ENCODE measurements at regions not wholly inside any gene's neighbourhood (a gene's known extent, or its start where the extent isn't known, plus 50 kb on each side); places are given as distances from the start of the nearest gene placed in this dataset.

GRCh38 chr6:168218785-168219566 is 100.6 kb downstream of the DACT2 start:
- TF ChIP-seq OSR1 (CRISPR knock-in tag; IDR thresholded peaks at IDR 0.05) = no peak
- TF ChIP-seq TSHZ2 (CRISPR knock-in tag; IDR thresholded peaks at IDR 0.05) = no peak
- no peak for TF ChIP-seq CSRNP3 (CRISPR knock-in tag; IDR thresholded peaks at IDR 0.05)
- no peak for TF ChIP-seq RARB (CRISPR knock-in tag; IDR thresholded peaks at IDR 0.05)
- no peak for TF ChIP-seq ZNF70 (CRISPR knock-in tag; IDR thresholded peaks at IDR 0.05)
- no peak for TF ChIP-seq GLIS3 (CRISPR knock-in tag; IDR thresholded peaks at IDR 0.05)
- no peak for TF ChIP-seq ZFP30 (CRISPR knock-in tag; IDR thresholded peaks at IDR 0.05)
- no peak for TF ChIP-seq TCF4 (CRISPR knock-in tag; IDR thresholded peaks at IDR 0.05; ENCODE audit: borderline replicate concordance)
- no peak for TF ChIP-seq BACH2 (CRISPR knock-in tag; IDR thresholded peaks at IDR 0.05; ENCODE audit: borderline replicate concordance)
- no peak for TF ChIP-seq SNAI2 (CRISPR knock-in tag; IDR thresholded peaks at IDR 0.05)
- TF ChIP-seq ZFP3 (CRISPR knock-in tag; IDR thresholded peaks at IDR 0.05) = no peak
- no peak for TF ChIP-seq ARNTL (CRISPR knock-in tag; IDR thresholded peaks at IDR 0.05; ENCODE audit: borderline replicate concordance, low read depth)
- TF ChIP-seq POU6F1 (CRISPR knock-in tag; IDR thresholded peaks at IDR 0.05; ENCODE audit: borderline replicate concordance, low read depth) = no peak
- no peak for TF ChIP-seq CSDC2 (CRISPR knock-in tag; IDR thresholded peaks at IDR 0.05)
- TF ChIP-seq TOX (CRISPR knock-in tag; IDR thresholded peaks at IDR 0.05; ENCODE audit: borderline replicate concordance) = no peak
- TF ChIP-seq, protein P1, sequence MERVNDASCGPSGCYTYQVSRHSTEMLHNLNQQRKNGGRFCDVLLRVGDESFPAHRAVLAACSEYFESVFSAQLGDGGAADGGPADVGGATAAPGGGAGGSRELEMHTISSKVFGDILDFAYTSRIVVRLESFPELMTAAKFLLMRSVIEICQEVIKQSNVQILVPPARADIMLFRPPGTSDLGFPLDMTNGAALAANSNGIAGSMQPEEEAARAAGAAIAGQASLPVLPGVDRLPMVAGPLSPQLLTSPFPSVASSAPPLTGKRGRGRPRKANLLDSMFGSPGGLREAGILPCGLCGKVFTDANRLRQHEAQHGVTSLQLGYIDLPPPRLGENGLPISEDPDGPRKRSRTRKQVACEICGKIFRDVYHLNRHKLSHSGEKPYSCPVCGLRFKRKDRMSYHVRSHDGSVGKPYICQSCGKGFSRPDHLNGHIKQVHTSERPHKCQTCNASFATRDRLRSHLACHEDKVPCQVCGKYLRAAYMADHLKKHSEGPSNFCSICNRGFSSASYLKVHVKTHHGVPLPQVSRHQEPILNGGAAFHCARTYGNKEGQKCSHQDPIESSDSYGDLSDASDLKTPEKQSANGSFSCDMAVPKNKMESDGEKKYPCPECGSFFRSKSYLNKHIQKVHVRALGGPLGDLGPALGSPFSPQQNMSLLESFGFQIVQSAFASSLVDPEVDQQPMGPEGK (CRISPR knock-in tag; IDR thresholded peaks at IDR 0.05; ENCODE audit: borderline replicate concordance) = no peak
- no peak for ATAC-seq

DNA sequence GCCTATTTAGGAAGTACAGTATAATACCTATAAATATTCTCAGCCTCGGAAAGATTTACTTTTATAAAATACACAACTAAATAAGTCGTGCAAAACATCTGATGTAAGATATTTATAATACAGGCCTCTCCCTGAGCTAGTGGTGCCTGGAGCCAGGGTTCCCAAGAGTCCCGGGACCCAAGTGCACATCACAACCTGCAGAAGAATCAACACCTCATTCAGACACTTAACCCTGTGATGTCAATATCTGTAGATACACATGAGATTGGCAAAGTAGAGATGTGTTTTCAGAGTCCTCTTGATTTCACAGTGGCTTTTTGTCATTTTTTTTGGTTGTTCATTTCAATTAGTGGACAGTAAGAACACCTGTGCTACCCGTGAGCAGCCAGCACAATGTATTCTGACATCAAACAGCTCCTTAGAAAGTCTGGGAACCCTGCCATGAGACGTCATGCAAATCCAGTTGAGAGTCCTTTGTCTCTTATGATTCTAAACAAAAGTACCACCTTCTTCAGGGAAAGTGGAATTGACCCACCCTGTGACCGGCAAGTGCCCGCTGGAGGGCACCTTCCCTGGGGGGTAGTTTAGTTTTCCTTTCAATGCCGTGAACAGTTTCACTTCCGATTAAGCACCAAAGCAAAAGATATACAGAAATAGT is 101.6 kb downstream of the DACT2 start:
- no peak for ATAC-seq
- TF ChIP-seq POU6F1 (CRISPR knock-in tag; IDR thresholded peaks at IDR 0.05; ENCODE audit: borderline replicate concordance, low read depth) = no peak
- no peak for TF ChIP-seq ZNF565 (CRISPR knock-in tag; conservative IDR thresholded peaks at IDR 0.05; ENCODE audit: low read depth)
- TF ChIP-seq ZNF70 (CRISPR knock-in tag; IDR thresholded peaks at IDR 0.05) = no peak
- TF ChIP-seq RARB (CRISPR knock-in tag; IDR thresholded peaks at IDR 0.05) = no peak
- TF ChIP-seq, protein P2, sequence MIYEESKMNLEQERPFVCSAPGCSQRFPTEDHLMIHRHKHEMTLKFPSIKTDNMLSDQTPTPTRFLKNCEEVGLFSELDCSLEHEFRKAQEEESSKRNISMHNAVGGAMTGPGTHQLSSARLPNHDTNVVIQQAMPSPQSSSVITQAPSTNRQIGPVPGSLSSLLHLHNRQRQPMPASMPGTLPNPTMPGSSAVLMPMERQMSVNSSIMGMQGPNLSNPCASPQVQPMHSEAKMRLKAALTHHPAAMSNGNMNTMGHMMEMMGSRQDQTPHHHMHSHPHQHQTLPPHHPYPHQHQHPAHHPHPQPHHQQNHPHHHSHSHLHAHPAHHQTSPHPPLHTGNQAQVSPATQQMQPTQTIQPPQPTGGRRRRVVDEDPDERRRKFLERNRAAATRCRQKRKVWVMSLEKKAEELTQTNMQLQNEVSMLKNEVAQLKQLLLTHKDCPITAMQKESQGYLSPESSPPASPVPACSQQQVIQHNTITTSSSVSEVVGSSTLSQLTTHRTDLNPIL (CRISPR knock-in tag; IDR thresholded peaks at IDR 0.05; ENCODE audit: low read depth) = no peak
- TF ChIP-seq SNAI2 (CRISPR knock-in tag; IDR thresholded peaks at IDR 0.05) = no peak

All from SK-N-SH treated with all-trans-retinoic acid at 6 μM for 48 hours (cell line).